Inferior parietal cortex (tissue), 1 donor: ENCODE measurements at regions not wholly inside any gene's neighbourhood (a gene's known extent, or its start where the extent isn't known, plus 50 kb on each side); places are given as distances from the start of the nearest gene placed in this dataset.

Experiments
- DNase-seq: peaks from one replicate; pipeline ENCODE4 v3.0.0-alpha.2; 2016; ENCODE audit errors: extremely low spot score

DNA sequence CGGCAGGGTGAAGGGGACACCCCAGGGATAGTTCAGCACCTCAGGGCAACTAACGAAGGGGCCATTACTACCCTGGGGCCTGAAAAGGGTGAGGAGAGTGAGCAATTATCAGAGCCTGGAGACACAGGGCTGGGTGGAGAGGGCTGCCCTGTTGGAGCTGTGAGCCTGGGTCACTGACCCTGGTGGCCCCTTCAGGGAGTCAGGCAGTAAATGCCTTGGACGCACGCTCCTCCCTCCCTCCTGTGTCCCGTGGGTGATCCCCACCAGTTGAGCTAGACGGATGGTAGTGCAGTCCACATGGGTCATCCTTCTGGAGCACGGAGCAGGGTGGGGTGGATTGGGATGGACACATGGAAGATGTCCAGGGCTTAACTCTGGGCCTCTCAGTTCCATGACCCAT is 305.3 kb downstream of the PTPRU start:
- DNase-seq = no peak

DNA sequence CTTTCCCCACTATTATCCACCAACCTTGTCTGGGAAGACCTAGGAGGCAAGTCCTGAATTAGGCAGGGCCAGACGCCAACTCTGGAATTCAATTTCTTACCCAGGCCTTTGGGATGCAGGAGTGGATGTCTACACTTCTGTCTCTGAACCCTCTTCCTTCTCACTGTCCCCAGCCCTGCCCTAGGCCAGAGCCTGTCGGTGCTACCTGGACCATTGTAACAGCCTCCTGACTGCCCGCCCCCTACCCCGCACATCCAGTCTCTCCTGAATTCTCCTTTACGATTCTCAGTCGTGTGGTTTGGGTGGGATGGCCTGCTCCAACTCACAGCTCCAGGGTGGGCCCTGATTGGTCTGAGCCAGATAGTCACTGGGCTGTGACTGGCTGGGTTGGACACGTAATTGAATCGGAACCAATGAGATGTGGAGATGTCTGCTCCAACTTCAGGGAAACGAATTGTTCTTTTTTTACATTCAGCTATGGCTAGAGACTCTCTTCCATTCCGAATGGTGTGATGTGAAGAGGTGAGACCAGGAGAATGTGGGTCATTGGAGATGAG is 304.6 kb downstream of the PTPRU start:
- no peak for DNase-seq

GRCh38 chr1:29539971-29540370 is 303.6 kb downstream of the PTPRU start:
- no peak for DNase-seq

DNA sequence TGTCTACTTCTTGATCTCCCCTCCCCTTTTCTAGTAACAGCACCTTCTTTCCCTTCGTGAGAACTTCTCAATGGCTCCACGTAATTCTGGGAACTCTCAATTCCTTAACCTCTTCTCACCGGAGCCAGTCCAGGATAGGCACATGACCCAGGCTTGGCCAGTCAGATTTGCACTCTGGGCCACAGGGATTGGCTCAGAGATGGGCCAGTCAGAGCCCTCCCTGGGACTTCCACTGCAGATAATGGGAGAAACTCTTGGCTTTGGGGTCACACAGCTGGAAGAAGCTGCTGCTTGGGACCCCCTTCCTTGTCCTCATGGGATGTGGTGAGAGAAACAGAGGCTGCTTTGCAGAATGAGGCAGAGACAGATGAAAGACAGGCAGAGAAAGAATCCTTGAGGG is 302.3 kb downstream of the PTPRU start:
- no peak for DNase-seq

DNA sequence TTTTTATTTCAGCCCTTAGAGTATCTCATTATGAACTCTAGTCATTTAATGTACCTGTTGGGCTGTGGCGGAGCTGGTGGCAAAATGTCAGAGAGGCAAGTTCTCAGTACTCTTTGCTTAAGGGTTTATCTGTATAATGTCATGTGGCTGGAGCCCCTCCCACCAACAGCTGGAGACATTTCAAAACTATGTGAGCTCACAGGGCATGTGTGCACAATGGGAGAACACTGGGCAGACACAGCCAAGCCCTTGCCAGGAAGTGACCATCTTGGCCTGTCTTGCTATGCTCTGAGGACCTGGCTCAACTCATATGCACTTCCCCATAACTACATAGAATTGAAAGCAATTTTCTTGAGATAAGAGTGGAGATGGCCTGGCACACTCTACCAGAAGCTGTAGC is 296.4 kb downstream of the PTPRU start:
- DNase-seq = no peak

DNA sequence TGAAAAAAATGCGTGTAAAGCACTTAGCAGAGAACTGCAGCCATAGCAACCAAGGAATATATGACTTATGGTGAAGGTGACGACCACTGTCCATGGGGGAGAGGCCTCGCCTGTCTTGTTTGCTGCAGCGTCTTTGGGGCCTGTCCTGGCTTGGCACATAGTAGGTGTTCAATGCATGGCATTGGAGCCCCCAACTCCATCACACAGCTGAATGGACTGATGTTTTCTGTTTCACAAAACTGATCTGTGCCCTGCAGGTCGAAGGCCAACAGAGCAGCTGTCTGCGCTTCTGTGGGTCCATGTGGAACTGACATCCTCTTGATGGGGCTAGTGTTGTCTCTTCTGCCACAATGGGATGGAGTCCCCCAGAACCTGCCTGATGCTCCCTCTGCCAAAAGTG is 296.0 kb downstream of the PTPRU start:
- no peak for DNase-seq

DNA sequence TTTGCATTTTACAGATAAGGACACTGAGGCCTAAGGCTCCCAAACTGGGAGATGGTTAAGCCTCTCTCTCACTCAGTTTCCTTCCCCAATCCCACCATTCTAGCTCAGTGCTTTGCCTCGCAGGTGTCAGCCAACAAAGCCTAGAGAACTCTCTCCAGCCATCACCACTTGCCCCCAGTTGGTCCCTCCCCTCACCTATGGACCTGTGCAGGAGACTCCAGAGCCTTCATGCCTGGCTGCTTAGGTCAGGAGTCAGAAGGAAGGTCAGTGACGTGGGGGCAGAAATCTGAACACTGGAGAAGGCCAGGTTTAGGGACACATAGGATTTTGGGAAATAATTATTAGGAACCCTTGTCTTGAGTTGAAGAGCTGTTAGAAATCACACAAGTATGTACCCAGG is 295.3 kb downstream of the PTPRU start:
- no peak for DNase-seq

DNA sequence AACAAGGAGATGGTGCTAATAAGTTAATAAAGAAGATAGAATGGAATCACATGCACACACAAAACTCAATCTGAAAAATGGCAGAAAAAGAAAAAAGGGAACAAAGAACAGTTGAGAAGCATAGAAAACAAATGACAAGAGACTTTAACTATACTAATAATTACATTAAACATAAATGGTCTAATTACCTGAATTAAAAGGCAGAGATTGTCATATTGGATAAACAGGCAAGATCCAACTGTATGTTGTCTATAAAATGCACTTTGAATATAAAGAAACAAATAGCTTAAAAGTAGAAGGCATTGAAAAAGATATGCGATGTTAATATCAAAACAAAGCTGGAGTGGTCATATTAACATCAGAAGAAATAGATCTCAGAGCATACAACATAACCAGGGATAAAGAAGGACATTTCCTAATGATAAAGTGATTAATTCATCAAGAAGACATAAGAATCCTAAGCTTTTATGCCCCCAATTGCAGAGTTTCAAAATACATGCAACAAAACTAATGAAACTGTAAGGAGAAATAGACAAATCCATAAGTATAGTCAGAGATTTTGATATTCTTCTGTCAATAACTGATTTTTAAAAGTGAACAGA is 293.5 kb downstream of the PTPRU start:
- no peak for DNase-seq

- no peak for DNase-seq
Observed at GRCh38 chr1:29527314-29528004, 291.1 kb downstream of the PTPRU start.

GRCh38 chr1:29525941-29526340 is 289.6 kb downstream of the PTPRU start:
- DNase-seq = no peak

GRCh38 chr1:29524285-29525065 is 288.2 kb downstream of the PTPRU start:
- no peak for DNase-seq

GRCh38 chr1:29523576-29523975 is 287.3 kb downstream of the PTPRU start:
- DNase-seq = no peak

DNA sequence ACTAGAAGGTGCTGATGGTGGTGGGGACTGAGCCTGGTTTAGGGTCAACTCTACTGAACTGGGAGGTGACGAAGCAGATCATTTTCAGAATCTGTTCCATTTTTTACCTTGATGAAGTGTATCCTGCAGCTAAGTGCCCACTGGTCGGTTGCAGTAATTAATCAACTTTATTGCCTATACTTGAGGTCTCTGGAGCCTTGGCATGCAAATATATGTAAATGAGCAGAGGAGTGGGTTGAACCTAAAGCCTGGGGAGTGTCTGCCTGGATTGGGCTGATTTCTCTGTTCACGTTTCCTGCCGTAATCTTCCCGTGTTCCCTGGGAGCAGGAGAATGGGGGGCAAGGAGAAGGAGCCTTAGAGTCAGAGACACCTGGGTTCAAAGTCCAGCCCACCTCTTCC is 286.8 kb downstream of the PTPRU start:
- no peak for DNase-seq

DNA sequence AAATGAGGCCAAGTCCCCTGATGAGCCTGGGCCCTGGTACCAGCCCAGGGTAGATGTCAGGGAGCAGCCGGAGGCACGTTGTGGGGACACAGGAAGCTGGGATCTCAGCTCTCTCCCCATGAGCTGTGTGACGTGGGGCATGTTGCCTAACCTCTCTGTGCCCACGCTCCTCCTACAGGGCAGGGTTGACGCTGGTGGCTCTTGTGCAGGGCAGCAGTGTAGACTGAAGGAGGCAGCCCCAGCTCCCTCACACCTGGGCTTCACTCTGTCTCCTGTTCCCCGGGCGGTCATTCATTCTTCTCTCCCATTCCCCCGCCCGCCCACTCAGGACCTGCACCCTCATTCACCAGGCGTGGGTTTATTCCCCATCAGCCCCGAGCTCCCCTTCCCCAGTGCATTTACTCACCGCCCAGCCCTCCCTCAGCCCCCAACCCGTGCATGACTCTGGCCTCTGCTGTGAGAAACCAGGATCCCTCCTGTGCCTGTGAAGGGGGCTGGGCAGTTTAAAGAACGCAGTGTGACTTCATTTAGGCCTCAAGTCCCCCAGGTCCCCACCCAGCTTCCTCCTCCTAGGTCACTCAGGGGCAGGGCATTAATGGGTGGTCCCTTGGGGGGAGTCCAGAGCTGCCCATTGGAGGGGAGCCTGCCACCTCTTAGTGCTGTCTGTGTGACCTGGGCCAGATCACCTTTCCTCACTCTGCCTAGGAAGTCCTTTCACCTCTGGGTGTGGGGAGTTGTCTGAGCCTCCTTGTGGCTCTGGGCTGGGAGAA is 285.7 kb downstream of the PTPRU start:
- DNase-seq = no peak

- no peak for DNase-seq
Observed at GRCh38 chr1:29521438-29521715, 285.1 kb downstream of the PTPRU start.

- DNase-seq = no peak
Observed at GRCh38 chr1:29520571-29521437, 284.5 kb downstream of the PTPRU start.

- DNase-seq = no peak
Observed at GRCh38 chr1:29519788-29520110, 283.4 kb downstream of the PTPRU start.

- DNase-seq = no peak
Observed at GRCh38 chr1:29519108-29519787, 282.9 kb downstream of the PTPRU start.

- no peak for DNase-seq
Observed at GRCh38 chr1:29518183-29518835, 282.0 kb downstream of the PTPRU start.
